ENCODE measurements at regions not wholly inside any gene's neighbourhood (a gene's known extent, or its start where the extent isn't known, plus 50 kb on each side); places are given as distances from the start of the nearest gene placed in this dataset.

- no peak for TF ChIP-seq CREB1 (CRISPR knock-in tag; IDR thresholded peaks at IDR 0.05; ENCODE audit: low read depth)
- TF ChIP-seq EZH2phosphoT487 (IDR thresholded peaks at IDR 0.05; ENCODE audit: unreplicated experiment): no peak
- no peak for TF ChIP-seq ZNF331 (CRISPR knock-in tag; IDR thresholded peaks at IDR 0.05; ENCODE audit: low read depth)
- no peak for TF ChIP-seq ETS1 (IDR thresholded peaks at IDR 0.05)
- TF ChIP-seq CTCF (conservative IDR thresholded peaks at IDR 0.05; ENCODE audit: low read depth in 2 of 2): no peak
- no peak for TF ChIP-seq STAT1 (IDR thresholded peaks at IDR 0.05; ENCODE audit: unreplicated experiment)
- TF ChIP-seq POLR2AphosphoS5 (IDR thresholded peaks at IDR 0.05; ENCODE audit: low read depth): no peak
Measured at GRCh38 chr12:118706437-118706836, 274.9 kb upstream of the SRRM4 start (continued).

- no peak for TF ChIP-seq EZH2phosphoT487 (IDR thresholded peaks at IDR 0.05; ENCODE audit: unreplicated experiment)
- TF ChIP-seq ZNF462 (CRISPR knock-in tag; IDR thresholded peaks at IDR 0.05): no peak
- Histone ChIP-seq H3K4me2 (no peak overlapping the region), H3K27ac (ENCODE audit: low read depth) (no peak overlapping the region), H4K20me1 (replicated peaks; ENCODE audit: insufficient read depth) (no peaks in the 10 kb centered on the region), H3K79me2 (replicated peaks; ENCODE audit: insufficient read depth) (no peaks in the 10 kb centered on the region), H3K4me1 (ENCODE audit: insufficient read depth) (peaks cover 6% of the 10 kb centered on the region), H3K27me3 (ENCODE audit: insufficient read depth) (no peaks in the 10 kb centered on the region), H3K9me2 (ENCODE audit: insufficient read depth) (peaks cover 10% of the 10 kb centered on the region; the same call in 1 of the 2 replicates), H3F3A (replicated peaks; ENCODE audit: low read depth) (no peaks in the 10 kb centered on the region), H3K36me3 (ENCODE audit: insufficient read depth) (no peaks in the 10 kb centered on the region), H2AFZ (no peak overlapping the region), H3K4me3 (no peak overlapping the region)
- no peak for ATAC-seq
- Mint-ChIP-seq H3K4me1 (peaks cover 4% of the 10 kb centered on the region; the same call in 2 of the 3 replicates), H3K4me3 (no peak overlapping the region), H3K9me3 (peaks cover 18% of the 10 kb centered on the region), H3K36me3 (ENCODE audit: low read depth) (peaks cover 12% of the 10 kb centered on the region), H3K27me3 (ENCODE audit: insufficient read depth, low read depth, poor library complexity) (peaks cover 4% of the 10 kb centered on the region), H3K27ac (no peak overlapping the region)
- DNase-seq (ENCODE audit: low spot score): no peak
Measured at GRCh38 chr12:118709946-118710345, 271.4 kb upstream of the SRRM4 start.

All from GM23338 (cell line).